DMS53 treated with DMSO at 0.1 percent for 48 hours (cell line): ENCODE measurements at regions not wholly inside any gene's neighbourhood (a gene's known extent, or its start where the extent isn't known, plus 50 kb on each side); places are given as distances from the start of the nearest gene placed in this dataset.
A peak's percentile ranks its signal among the peaks of the same experiment; 100 is the strongest.

Experiments used
- DNase-seq: peaks from one replicate; lab custom pipeline; 2025; ENCODE audit not compliant: unreplicated experiment; lab: John Stamatoyannopoulos, UW

DNA sequence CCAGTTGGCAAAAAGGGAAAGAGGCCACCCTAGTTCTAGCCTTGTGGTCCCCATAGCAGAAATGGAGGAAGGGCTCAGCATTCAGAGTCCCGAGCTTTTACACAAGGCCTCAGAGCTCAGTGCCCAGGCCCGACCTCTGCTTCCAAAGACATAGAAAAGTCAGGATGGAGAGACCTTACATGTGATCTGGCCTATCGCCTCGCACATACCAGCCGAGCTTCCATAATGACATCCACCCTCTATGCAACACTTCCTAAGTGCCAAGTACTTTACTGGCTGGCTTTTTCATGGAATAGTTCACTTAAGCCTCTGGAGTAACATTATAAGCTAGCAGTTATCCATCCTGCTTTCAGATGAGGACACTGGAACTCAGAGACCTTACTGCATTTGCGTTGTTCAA is 275.9 kb downstream of the FAM43A start:
- no peak for DNase-seq

DNA sequence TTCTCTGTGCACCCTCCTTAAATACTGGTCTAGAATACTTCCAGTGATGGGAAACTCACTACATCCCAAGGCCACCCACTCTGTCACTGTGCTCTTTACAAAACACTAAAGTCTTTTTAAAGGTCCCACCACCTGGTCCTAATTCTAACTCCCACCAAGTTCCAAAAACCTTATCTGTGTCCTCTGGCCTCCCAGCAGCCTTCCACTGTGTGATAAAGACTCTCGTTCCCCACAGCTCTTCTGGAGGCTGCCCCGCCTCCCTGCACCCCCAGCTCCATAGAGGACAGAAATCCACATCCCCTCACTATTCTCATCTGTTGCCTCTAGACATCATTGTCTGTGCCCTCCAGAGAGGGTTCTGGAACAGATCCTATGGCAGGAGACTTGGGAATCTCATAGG is 276.4 kb downstream of the FAM43A start:
- no peak for DNase-seq

DNA sequence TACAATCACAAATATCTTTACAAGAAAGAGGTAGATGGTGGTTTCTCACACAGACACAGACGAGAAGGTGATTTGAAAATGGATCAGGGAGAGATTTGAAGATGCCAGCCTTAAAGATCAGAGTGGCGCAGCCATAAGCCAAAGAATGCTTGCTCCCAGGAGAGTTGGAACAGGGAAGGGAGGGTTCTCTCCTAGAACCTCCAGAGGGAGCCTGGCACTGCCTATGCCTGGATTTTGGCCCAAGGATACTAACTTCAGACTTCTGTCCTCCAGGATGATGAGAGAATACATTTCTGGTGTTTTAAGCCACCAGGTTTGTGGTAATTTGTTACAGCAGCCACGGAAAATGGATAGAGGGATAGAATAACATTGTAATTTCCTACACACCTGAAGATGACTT is 279.1 kb downstream of the FAM43A start:
- DNase-seq = no peak

DNA sequence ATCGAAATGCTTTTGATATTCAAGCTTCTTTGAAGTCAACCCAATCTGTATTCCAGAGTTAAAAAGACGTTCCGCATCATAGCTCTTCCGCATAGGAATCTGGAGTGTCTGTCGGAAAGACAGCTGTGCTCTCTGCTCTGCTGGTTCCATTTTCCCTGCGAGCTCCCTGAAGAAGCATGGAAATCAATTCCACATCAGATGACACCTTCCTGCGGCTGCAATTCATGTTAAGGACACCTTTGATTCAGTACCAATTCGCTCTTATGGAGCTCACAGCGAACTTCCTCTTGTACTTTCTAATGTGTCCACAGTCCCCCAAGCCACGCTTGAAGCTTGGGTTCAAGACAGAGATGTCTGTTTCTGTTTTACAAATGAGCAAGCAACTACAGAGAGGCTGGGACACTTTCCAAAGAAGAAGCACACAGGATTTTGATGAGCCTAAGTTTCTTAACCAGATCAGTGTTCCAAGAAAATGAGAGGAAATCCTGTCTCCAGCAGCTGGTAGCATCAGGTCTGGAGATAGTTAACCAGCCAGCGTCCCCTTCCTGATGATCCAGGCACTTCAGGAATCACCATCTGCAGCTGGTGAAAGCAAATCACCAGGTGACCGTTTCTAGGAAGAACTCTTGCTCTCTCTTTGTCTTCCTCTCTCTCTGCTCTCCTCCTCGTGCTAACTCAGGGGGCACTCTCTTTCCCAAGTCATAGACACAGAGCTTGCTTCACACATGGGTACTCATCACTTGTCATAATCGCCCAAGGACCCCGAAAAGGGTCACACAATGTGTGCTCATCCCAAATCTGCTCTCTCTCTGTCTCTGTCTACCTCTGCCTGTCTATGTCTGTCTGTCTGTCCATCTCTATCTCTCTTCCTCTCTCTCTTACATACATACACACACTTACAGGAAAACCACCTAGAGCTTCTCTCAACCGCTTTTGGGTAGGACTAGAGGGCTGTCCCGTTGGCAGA is 281.8 kb downstream of the FAM43A start:
- DNase-seq = no peak

DNA sequence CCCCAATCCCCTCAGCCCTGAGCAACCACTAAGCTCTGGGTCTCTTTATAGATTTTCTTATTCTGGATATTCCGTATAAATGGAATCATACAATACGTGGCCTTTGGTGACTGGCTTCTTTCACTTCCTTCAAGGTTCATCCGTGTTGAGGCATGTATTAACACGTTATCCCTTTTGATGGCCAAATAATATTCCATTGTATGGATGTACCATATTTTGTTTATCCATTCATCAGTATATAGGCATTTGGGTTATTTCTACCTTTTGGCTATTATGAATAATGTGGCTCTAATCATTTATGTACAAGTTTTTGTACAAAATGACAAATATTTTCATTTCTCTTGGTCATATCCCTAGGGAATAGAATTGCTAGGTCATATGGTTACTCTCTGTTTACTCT is 284.4 kb downstream of the FAM43A start:
- DNase-seq = no peak

DNA sequence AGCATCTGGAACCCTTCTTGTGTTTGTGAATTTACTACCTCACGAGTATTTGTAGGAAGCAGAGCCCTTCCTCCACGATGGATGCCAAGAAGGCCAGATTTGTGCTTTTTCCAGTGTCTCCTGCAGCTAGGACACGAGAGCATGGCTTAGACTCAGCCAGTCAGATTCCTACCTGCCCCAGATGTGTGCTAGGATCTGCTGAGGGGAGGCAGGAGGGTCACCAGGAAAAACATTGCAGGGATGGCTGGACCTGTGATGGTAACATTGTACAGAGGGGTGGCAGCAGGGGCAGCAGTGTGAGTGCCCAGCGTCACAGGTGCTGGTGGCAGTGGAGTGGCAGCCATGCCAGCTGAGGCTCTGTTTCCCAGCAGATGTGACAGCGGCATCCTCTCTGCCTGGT is 285.3 kb downstream of the FAM43A start:
- no peak for DNase-seq

DNA sequence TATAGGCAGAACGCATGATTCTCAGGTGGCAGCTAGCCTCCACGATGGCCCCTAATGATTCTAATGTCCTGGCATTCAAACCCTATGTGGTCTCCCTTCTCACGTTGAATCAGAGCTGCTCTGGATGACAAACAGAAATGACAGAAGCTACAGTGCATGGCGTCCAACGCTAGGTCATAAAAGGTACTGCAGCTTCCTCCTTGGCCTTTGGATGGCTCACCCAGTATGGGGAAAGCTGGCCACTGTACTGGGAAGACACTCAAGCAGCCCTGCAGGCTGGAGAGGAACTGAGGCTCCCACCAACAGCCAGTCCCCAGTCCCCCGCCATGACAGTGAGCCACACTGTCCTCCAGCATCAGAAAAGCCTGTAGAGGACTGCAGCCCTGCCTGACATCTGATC is 286.3 kb downstream of the FAM43A start:
- DNase-seq = no peak

DNA sequence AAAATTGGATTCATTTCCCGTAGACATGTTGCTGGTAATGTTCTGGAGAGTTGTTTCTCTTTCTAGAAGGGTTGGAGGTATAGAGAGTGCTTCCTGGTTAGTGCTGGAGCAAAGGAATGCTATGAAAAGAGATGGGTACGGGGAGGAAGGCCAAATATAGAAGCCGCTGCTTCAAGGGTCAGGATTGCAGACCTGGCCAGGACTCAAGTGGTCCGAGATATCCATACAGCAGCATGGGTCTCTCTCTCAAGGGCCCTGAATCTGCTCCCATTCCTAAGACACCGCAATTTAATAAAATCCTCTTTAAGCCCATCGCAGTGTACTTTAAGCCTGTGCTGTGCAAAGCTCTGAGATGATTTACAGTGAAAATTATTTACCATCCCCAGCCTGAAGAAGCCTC is 287.0 kb downstream of the FAM43A start:
- no peak for DNase-seq

DNA sequence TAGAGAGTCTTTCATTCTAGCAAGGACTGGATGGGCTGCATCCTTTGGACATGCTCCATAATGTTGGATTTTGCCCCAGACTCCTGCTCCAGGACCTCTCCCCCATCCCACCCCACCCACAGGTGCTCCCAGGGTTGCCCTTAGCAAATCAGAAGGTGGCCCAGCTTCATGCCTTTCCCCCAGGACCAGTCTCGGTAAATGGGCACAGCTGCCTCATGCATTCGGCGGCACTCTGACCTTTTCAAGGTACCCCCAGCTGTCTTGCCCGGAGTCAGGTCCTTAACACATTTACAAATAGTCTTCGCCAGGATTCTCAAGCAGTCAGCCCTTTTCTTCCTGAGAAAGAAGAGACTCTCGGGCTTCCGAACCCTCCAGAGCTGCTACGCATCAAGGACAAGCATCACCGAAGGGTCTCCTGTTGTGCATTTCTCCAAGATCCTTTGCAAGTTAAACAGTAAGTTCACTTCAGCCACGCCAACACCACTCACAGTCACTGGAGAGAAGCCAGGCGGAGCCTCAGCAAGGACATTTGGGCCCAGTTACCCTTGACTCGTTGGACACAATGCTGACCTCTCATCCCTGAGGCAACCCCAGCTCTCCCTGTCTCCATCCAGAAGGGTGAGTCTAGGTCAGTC is 287.8 kb downstream of the FAM43A start:
- DNase-seq = no peak

DNA sequence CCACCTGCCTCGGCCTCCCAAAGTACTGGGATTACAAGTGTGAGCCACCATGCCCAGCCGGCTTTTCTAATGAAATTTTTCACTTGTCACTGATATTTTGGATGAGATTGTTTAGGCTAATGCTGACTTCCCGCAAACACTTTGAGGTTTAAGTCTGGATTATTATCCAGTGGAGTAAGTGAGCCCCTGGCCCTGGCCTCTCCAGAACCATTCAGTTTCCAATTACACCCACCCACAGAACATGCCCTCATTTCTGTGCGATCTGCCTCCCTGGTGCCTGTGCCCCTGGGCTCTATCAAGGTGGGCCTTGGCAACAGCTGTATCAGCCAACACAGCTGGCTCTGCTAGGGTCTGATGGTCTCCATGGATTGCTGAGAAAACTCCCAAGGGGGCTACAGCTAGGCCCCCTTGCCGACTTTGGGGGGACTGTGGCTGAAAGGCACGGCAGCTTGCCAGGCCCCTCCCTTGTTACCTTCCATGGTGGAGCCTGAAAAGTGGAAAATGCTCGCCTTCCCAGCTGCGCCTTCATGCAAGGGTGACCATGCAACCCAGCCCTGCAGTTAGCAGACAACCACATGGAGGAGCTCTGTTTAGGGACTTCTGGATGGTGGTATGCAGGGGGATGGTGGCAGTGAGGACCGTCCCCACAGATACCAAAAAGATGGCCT is 288.9 kb downstream of the FAM43A start:
- DNase-seq = no peak

DNA sequence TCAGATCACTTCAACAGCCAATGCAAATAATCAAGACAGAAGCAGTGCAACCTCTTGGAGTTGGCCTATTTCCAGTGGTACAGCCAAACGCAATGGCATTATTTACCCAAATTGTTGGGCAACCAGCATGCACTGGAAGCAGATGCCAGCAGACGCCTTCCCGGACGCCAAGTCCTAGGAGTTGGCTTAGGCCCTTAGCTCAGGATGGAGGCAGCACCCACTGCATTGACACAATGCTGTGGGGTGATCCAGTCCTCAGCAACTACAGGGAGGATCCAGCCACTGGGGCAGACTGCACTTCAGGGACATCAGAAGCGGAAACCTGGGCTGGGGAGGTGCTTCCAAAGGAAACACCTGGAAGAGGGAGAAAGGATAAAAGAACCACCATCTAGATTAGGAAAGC is 290.4 kb downstream of the FAM43A start:
- DNase-seq = no peak

DNA sequence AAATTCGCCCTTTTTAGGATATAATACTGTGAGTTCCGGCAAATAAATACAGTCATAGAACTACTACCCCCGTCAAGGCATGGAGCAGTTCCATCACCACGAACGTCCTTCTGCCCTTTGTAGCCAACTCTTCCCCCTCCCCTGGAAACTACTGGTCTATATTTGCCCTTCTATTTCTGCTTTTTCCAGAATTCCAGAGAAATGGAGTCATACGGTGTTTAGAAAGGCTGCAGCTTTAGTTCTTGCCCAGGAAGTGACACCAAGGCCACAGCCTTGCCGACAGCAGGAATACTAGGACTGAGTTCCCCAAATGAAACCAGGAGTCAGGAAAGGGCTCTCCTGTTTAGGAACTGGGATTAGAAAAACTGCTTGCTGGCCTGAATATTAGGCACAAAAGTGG is 291.2 kb downstream of the FAM43A start:
- no peak for DNase-seq

DNA sequence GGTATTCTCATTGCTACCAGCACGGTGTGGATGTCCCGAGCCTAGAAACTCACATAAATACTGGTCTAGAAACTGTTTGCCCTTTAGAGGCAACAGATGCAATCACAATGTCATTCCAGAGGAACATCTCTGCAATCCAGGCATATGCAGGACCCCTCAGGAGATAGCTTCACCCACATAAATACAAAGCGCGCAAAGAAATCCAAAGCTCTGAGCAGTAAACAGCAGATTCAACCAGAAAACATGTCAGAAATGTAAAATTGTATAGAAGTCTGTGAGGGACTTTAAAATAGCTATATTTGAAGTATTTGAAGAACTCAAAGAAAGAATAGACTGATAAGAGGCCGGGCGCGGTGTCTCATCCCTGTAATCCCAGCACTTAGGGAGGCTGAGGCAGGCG is 291.7 kb downstream of the FAM43A start:
- DNase-seq = no peak

DNA sequence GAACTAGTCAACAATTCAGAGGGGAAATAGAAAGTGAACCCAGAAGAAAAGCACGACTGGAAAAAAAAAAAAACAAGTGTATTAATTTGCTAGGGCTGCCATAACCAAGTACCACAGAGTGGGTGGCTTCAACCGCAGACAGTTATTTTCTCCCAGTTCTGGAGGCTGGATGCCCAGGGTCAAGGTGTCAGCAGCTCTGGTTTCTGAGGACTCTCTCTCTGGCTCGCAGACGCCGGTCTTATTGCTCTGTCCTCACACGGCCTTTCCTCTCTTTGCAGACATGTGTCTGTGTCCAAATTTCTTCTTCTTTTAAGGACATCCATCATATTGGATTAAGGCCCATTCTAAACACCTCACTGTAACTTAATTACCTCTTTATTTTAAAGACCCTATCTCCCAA is 291.8 kb downstream of the XXYLT1 start:
- no peak for DNase-seq

DNA sequence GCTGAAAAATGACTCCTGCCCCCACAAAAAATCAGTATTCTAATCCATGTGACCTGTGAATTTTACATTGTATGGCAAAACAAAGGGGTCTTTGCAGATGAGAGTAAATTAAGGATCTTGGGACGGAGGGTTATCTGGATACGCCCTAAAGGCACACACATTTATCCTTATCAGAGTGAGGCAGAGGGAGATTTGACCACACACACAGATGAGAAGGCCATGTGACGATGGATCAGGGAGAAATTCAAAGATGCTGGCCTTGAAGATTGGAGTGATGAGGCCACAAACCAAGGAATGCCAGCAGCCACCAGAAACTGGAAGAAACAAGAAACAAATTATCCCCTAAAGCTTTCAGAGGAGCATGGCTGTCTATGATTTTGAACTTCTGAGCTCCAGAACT is 288.5 kb downstream of the XXYLT1 start:
- no peak for DNase-seq

DNA sequence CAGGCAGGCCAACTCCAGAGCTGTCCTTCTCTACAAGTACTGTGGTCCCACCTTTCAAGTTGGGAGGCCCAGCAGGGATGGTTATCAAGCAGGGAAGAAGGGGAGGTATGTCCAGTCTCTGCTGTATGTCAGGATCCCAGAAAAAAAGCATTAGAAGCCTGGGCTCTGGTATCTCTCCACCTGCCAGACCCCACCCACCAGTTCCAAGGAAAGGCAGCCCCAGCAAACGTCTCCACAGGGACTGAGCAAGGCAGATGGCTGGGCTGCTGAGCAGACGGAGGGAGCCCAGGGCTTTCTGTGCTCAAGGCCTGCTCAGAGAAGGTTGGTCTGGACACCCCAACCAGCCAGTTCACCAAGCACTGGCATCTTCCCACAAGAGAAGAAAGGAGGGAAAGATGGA is 287.8 kb downstream of the XXYLT1 start:
- no peak for DNase-seq

DNA sequence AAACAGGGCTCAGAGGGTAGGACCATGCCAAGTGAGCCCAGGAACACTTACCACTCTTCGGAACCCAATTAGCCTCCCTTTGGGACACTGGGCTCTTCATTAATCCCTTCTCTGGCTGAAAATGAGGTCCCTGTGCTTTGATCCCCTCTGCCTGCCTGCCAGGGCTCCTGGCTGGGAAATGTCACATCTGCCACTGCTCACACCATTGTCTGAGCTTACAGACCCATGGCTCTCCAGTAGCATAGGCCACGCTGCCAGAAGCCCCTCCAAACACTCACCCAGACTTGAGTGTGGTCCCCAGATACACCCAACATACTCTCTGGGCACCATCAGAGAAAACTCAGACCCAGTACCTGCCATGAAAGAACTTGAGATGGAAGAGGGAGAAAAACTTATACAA is 287.3 kb downstream of the XXYLT1 start:
- DNase-seq = no peak

DNA sequence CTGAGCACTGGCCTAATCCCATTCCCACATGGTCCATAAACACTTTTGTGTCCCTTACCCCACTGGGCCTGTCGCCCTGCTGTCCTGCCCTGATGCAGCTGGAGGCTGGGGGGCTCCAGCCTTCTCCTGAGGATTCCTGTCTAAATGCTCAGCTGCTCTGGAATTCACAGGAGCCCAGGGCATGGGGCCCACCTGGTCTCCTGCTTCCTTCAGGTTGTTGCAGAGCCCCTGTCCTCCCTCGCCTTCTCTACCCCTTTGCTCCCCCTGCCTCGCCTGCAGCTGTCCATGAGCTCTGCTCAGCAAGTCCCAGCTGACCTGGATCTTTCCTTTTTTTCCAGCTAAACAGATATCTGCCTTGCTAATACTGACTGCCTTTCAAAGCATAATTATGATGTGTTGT is 286.9 kb downstream of the XXYLT1 start:
- DNase-seq = no peak

DNA sequence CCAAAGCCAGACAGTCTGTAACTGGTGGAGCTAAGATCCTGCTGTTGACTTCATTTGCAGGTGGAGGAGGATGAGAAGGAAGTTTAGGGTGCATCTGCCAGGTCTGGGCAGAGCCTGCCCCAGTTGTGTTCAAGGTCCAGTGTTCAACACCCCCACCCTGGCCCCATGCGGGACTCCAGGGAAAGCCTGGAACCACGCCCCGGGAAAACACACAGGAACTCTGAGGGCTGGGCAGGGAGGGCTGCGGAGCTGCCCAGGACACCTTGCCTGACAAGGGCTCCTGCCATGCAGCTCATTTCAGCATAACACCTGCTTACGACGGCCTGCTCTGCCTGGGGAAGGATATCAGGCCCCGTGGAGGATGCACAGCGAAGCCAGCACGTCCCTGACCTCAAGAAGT is 286.3 kb downstream of the XXYLT1 start:
- no peak for DNase-seq

DNA sequence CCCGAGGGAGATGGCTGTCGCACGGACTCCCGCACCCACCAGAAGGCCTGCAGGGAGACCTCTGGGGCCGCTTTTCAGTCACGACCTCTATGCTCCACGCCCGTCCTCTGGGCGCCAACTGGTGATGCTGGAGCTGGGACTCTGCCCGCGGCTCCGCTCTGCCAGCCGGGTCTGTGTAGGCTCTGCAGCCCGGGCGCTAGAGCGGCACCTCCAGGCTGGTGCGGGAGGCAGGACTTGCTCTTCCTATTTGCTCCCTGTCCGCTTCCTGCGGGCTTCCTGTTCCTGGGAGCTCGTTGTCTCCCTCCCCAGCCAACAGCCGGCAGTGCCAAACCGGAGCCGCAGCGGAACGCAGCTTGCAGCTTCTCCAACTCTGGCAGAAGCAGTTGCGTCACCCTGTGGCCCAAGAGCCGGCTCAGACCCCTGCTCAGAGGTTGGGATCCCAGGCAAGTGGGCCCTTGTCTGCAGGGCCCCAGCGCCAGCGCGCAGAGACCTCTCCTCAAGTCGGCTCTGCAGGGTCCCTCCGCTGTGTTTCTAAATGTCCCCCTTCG is 285.9 kb downstream of the XXYLT1 start:
- DNase-seq = peak; percentile 68

DNA sequence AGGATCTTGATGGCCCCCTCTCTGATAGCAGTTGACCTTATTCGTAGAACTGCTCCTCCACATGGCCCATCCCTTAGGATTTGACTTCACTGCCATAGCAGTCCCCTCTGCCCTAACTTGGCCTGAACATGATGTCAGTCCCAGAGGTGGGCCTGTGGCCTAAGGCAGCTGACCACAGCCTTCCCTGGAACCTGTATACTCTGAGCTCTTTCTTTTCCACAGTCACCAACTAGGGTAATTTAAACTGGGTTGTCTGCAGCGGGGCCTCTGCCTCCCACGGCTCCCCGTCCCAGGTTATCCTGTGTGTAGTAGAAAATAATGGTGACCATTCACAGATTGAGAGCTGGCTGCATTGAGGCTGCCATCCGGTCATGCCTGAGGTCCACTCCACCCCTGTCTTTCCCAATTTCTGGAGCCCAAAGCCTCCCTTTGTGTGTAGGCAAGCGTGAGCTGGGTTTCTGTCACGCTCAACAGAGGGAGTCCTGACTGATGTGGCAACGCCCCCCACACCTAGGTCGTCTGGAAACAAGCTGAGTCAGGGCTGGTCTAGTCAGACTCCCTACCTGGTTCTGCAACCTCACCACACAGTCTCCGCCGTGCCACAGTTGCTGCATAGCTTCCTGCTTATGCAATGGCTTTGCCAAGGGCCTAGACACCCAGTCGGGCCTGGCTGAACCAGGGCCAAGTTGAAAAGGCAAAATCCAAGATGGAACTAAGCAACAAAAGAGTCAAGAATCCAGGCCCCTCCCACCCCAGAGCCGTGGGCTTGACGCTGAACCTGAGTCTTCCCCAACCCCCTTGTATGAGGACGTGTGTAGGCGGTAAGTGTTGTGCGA is 284.5 kb downstream of the XXYLT1 start:
- no peak for DNase-seq
